Heart right ventricle (tissue), 16 donors: ENCODE measurements at regions not wholly inside any gene's neighbourhood (a gene's known extent, or its start where the extent isn't known, plus 50 kb on each side); places are given as distances from the start of the nearest gene placed in this dataset.
A peak's percentile ranks its signal among the peaks of the same experiment; 100 is the strongest.

ENCODE experiments used
- ATAC-seq, 8 donors: fragments of 200-7000 bp; cut with Tn5 transposase; one replicate each; pipeline ENCODE4 v1.9.1; 2020; ENCODE audit warnings: mild to moderate bottlenecking in 8 of 8, moderate library complexity in 8 of 8, moderate number of reproducible peaks in 1 of 8
- DNase-seq, 2 donors: peaks; one replicate each; pipeline ENCODE4 v3.0.0-alpha.2; 2020
- H3K27ac ChIP-seq, 10 donors: fragments of 200-600 bp; sonication (generic) in 2 of 10; one replicate each; pipeline versions ENCODE4 v1.5.0 to v1.8.0; 2020 to 2022; ENCODE audit warnings: mild to moderate bottlenecking in 3 of 10
- H3K27me3 ChIP-seq, 7 donors: fragments of 200-600 bp; one replicate each; pipeline ENCODE4 v1.8.0; 2021 to 2022; ENCODE audit warnings: mild to moderate bottlenecking in 2 of 7
- H3K36me3 ChIP-seq, 9 donors: fragments of 200-600 bp; sonication (generic) in 1 of 9; one replicate each; pipeline versions ENCODE4 v1.5.0 to v1.8.0; 2020 to 2022; ENCODE audit warnings: mild to moderate bottlenecking in 2 of 9
- H3K4me1 ChIP-seq, 9 donors: fragments of 200-600 bp; sonication (generic) in 1 of 9; one replicate each; pipeline versions ENCODE4 v1.5.0 to v1.8.0; 2020 to 2022; ENCODE audit warnings: mild to moderate bottlenecking in 4 of 9
- H3K4me3 ChIP-seq, 10 donors: fragments of 200-600 bp; sonication (generic) in 2 of 10; one replicate each; pipeline versions ENCODE4 v1.5.0 to v1.8.0; 2020 to 2022; ENCODE audit warnings: mild to moderate bottlenecking in 7 of 10, moderate library complexity in 2 of 10
- H3K9me3 ChIP-seq, 11 donors: fragments of 200-600 bp in 10 of 11; sonication (generic) in 2 of 11; one replicate each; pipeline versions ENCODE4 v1.5.0 to v1.8.0; 2013 to 2022; ENCODE audit warnings: mild to moderate bottlenecking in 2 of 11, control low read depth in 1 of 11, moderate library complexity in 1 of 11
- WGBS, 2 donors: extraction: QIAGEN DNeasy Blood & Tissue Kit; methylation state at CpG; one replicate each; pipeline ENCODE4 v1.1.7; 2013; ENCODE audit warnings: inconsistent platforms in 1 of 2; 5-methylcytosine and 5-hydroxymethylcytosine counted together
- intact Hi-C, 10 donors: fragments of 100-400 bp; cut with DNase I; formaldehyde crosslinking; loops; one replicate each; pipeline versions ENCODE4 v1.11.1 to v1.14.2; 2022
- TF ChIP-seq, protein P1 (sequence below), 9 donors: fragments of 200-600 bp; sonication (generic) in 2 of 9; IDR thresholded peaks; one replicate each; pipeline versions ENCODE4 v1.5.0 to v1.8.0; 2021 to 2022; ENCODE audit warnings: antibody characterized with exemption in 9 of 9, mild to moderate bottlenecking in 5 of 9, moderate library complexity in 1 of 9
- donor health status: Arrhythmogenic right ventricular cardiomyopathy.
- donor health status: ischemic (EF 13 %, LVEDD 7.1; RV severe dilation, severe dysfunction).
- donor health status: healthy with polysubstance abuse.
- donor health status: DM: no; HTN: yes; CAD: no.
- donor health status: DM: no; HTN: no; CAD: no.
- donor health status: ischemic (EF 25% LVEDD 6.9; RV normal size, moderate dysfunction).
- donor health status: ischemic (EF 25% LVEDD 5.7; RV mildly dilated, moderate dysfunction).
- donor health status: healthy.
- donor health status: DM: yes; HTN: yes; CAD: no.
- donor health status: Ischemic cardiomyopathy.
- donor health status: ischemic (EF 35%, LVEDD 5.7; RV mildly dilated, moderate dysfunction).
- donor health status: nonischemic (EF 11% LVEDD 7.7; RV severe dilation, severe dysfunction).
- donor health status: DM: yes; HTN: yes; CAD: no.
- donor health status: PGD.
- donor health status: ischemic (EF 29% LVEDD 5.4; RV normal size, mild dysfunction).
- donor health status: nonischemic (EF 23%, LVEDD 6.1; RV moderate dilation, normal function).

DNA sequence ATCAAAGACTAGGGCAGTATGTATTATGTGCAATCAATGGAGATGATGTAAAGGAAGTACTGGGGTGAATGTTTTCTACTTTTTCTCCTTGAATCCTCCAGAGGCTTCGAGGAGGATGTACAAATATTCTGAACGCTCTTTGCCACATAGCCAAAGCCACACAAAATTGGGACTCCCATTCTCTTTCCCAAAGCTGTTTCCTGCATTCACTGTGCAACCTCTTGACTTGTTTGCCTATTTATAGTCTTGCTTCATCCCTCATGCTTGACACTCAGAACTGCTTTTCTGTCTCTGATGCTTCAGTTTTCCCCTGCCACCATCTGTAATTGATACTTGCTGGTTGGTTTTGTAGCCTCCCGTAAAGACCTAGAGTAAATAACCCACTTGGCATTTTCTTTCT, 208.2 kb upstream of the RBMS1 start:
- no peaks in the 10 kb centered on the region for H3K27me3 ChIP-seq
- peaks cover 0 to 13% (median 0%) of the 10 kb centered on the region in 9 donors for H3K4me1 ChIP-seq
- H3K4me3 ChIP-seq, result no peak overlapping the region
- TF ChIP-seq, protein P1, sequence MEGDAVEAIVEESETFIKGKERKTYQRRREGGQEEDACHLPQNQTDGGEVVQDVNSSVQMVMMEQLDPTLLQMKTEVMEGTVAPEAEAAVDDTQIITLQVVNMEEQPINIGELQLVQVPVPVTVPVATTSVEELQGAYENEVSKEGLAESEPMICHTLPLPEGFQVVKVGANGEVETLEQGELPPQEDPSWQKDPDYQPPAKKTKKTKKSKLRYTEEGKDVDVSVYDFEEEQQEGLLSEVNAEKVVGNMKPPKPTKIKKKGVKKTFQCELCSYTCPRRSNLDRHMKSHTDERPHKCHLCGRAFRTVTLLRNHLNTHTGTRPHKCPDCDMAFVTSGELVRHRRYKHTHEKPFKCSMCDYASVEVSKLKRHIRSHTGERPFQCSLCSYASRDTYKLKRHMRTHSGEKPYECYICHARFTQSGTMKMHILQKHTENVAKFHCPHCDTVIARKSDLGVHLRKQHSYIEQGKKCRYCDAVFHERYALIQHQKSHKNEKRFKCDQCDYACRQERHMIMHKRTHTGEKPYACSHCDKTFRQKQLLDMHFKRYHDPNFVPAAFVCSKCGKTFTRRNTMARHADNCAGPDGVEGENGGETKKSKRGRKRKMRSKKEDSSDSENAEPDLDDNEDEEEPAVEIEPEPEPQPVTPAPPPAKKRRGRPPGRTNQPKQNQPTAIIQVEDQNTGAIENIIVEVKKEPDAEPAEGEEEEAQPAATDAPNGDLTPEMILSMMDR (IDR thresholded peaks at IDR 0.05), result no peak
- H3K9me3 ChIP-seq, result peaks cover 0 to 3% (median 0%) of the 10 kb centered on the region in 11 donors
- intact Hi-C loops, result no loop called here
- H3K27ac ChIP-seq, result no peak overlapping the region
- no peak for ATAC-seq
- DNase-seq, result no peak
- 39 to 49% methylated on average over 3 of the region's 3 CpGs for WGBS, 2 donors
- H3K36me3 ChIP-seq, result no peaks in the 10 kb centered on the region

DNA sequence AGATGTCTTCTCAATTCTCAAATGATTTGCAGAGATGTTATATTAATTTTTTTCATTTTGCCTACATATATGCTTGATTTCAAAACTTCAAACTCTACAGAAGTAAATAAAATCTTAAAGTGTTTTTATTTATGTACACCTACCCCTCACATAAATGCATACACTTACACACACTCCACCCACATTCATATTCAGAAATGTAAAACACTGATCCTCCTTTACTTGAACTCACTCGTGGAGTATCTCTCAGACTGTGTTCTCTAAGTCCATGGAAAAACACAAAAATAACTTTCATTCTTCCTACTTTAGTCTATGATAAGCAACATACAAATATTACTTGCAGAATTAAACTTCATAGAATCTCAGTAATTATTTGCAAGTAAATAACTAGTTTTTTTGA, 209.1 kb upstream of the RBMS1 start:
- no peak for ATAC-seq
- H3K27me3 ChIP-seq, result no peaks in the 10 kb centered on the region
- no peaks in the 10 kb centered on the region for H3K36me3 ChIP-seq
- H3K9me3 ChIP-seq, result peaks cover 0 to 11% (median 0%) of the 10 kb centered on the region in 11 donors
- no peak for DNase-seq
- no peak overlapping the region for H3K4me3 ChIP-seq
- TF ChIP-seq, protein P1 (IDR thresholded peaks at IDR 0.05), result no peak
- WGBS, 2 donors, result 73 to 77% methylated on average over 1 of the region's 1 CpG
- intact Hi-C loops, result no loop called here
- H3K4me1 ChIP-seq, result peaks cover 0 to 13% (median 0%) of the 10 kb centered on the region in 9 donors
- no peak overlapping the region for H3K27ac ChIP-seq

DNA sequence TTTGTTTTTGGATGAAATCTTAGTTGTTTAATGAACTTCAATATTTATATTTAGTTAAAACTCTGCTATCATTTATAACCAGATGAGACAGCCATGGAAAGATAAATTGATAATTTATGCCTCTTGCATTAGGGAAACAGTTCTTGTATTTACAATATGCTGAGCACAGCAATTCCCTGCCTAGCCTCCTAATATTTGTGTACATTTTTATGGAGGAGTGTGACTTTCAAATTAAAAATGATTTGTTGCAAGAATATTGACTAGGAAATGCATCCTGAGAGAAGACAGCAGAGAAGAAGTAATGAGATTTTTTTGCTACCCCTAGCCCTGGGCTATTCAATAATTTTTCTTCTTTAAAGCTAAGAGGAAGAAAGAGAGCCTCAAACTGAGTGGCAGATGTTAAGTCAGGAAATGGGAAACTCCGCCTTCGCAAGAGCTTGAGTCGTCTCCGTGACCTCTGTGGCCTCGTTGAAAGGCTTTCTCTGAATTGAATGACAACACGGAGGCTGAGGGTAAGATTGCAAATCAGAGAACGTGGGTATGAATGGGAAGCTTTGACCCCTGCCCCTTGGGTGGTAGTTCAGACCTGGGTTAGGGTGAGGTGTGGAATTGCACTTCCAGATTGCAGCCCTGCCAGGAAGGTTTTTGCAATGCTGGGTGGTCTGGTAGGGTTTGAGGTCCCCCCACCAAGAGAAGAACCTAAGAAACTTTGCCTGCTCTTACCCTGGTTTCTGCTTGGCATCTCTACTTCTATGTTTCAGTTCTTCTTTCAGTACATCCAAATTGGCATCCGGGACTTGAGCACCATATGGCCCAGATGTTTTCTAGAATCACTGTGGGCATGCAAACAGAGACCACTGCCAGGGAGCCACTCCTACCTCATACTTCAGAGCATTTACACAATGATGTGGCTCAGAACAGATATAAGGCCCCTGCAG, 210.3 kb upstream of the RBMS1 start:
- peak overlapping the region in 1 of 10 donors; percentile 36 for H3K27ac ChIP-seq
- peaks cover 0 to 13% (median 0%) of the 10 kb centered on the region in 9 donors for H3K4me1 ChIP-seq
- TF ChIP-seq, protein P1 (IDR thresholded peaks at IDR 0.05), result no peak
- no peaks in the 10 kb centered on the region for H3K36me3 ChIP-seq
- peak in 1 of 2 donors; percentile 23 for DNase-seq
- WGBS, 2 donors, result 44 to 47% methylated on average over 8 of the region's 8 CpGs
- peaks cover 0 to 23% (median 0%) of the 10 kb centered on the region in 11 donors for H3K9me3 ChIP-seq
- intact Hi-C loops, result no loop called here
- ATAC-seq, result peak in 5 of 8 donors; percentile 22 to 70 (median 52)
- H3K4me3 ChIP-seq, result no peak overlapping the region
- H3K27me3 ChIP-seq, result no peaks in the 10 kb centered on the region

DNA sequence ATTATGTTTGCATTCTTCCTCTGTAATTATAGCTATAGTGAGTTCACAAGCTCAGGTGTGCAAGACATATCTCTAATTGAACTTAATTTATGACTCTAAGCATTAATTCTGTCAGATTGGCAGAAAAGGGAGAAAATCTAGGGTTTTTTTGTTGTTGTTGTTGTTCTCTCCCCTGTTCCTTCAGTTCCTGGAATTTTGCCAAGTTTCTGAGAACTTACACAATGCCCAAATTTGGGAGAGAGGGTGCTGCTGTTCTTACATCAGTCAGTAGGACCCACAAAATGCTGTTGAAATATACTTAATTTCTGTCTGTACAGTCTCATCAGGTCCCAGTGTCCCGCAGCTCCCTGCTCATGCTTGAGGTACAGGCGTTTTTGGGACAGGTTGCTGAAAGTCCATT, 221.8 kb upstream of the RBMS1 start:
- H3K36me3 ChIP-seq, result no peaks in the 10 kb centered on the region
- H3K9me3 ChIP-seq, result peaks cover 0 to 9% (median 0%) of the 10 kb centered on the region in 11 donors
- H3K27ac ChIP-seq, result no peak overlapping the region
- no peaks in the 10 kb centered on the region for H3K27me3 ChIP-seq
- TF ChIP-seq, protein P1 (IDR thresholded peaks at IDR 0.05), result no peak
- 96 to 97% methylated on average over 2 of the region's 2 CpGs for WGBS, 2 donors
- ATAC-seq (no peak), DNase-seq (no peak)
- intact Hi-C loops, result no loop called here
- no peak overlapping the region for H3K4me3 ChIP-seq
- H3K4me1 ChIP-seq, result peaks cover 0 to 5% (median 0%) of the 10 kb centered on the region in 9 donors
